Neuron (in vitro differentiated cells): ENCODE measurements at regions not wholly inside any gene's neighbourhood (a gene's known extent, or its start where the extent isn't known, plus 50 kb on each side); places are given as distances from the start of the nearest gene placed in this dataset.

Experiments used
- H2AFZ ChIP-seq: one replicate; pipeline ENCODE4 v1.6.1; 2013; ENCODE audit warnings: low read depth, mild to moderate bottlenecking, inconsistent platforms, low read length, moderate library complexity
- H3K27me3 ChIP-seq: one replicate; pipeline ENCODE4 v1.6.1; 2013; ENCODE audit warnings: low read length; ENCODE audit not compliant: insufficient read depth
- H3K36me3 ChIP-seq: one replicate; pipeline ENCODE4 v1.6.1; 2013; ENCODE audit warnings: low read length; ENCODE audit not compliant: insufficient read depth
- H3K4me1 ChIP-seq: one replicate; pipeline ENCODE4 v1.6.1; 2013; ENCODE audit warnings: low read length; ENCODE audit not compliant: insufficient read depth
- H3K4me3 ChIP-seq: 2 replicates; pipeline ENCODE4 v1.5.1; 2013; ENCODE audit warnings: mild to moderate bottlenecking, low read length, moderate library complexity
- H3K9me3 ChIP-seq: one replicate; pipeline ENCODE4 v1.6.1; 2013; ENCODE audit warnings: low read length

DNA sequence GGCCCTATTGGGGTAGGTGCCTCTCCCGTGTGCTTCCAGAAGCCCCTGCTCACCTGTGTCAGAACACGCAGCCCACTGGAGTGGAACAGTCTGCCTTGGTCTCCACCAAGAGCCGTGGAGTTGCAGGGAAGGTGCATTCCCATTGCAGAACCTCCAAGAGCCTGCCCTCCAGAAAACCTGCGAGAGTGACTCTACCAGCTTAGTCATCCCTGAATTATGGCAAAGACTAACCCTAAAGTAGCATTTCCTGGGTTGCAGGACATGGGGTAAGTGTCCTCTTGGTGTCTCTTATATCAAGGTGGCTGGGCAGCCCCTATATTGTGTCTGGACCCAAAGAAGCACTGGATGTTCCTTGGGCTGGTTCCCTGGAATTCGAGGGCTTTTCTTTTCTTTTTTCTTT, 224.6 kb downstream of the BCOR start:
- Histone ChIP-seq H3K27me3 (no peaks in the 10 kb centered on the region), H3K4me1 (peaks cover 2% of the 10 kb centered on the region), H3K4me3 (no peak overlapping the region), H2AFZ (no peak overlapping the region), H3K9me3 (peaks cover 2% of the 10 kb centered on the region), H3K36me3 (no peaks in the 10 kb centered on the region)

DNA sequence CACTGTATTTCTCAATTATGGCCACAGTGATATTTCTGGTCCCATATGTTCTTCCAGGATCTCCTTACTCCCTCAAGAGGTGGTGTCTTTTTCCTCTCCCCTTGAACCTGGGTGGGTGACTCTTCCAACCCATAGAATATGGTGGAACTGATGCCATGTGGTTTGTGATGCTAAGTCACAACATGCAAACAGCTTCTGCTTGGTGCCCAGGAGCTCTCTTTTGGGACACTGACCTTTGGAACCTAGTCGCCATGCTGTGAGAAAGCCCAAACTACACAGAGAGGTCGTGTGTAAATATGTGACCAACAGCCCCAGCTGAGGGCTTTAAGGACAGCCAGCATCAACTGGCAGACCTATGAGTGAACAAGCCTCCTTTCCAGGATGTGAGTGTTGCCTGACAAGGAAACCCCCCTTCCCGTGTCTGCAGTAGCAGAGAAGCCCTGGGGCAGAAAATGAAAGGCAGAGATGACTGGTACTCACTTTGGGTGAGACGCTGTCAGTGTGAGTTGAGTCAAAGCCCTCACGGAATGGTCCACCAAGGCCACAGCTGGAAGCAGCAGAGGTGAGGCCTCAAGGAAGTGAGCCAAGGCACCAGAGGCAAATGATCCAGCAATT, 223.4 kb downstream of the BCOR start:
- no peak overlapping the region for H2AFZ ChIP-seq
- H3K27me3 ChIP-seq, result no peaks in the 10 kb centered on the region
- H3K36me3 ChIP-seq, result no peaks in the 10 kb centered on the region
- peaks cover 12% of the 10 kb centered on the region for H3K4me1 ChIP-seq
- no peak overlapping the region for H3K4me3 ChIP-seq
- peaks cover 2% of the 10 kb centered on the region for H3K9me3 ChIP-seq

DNA sequence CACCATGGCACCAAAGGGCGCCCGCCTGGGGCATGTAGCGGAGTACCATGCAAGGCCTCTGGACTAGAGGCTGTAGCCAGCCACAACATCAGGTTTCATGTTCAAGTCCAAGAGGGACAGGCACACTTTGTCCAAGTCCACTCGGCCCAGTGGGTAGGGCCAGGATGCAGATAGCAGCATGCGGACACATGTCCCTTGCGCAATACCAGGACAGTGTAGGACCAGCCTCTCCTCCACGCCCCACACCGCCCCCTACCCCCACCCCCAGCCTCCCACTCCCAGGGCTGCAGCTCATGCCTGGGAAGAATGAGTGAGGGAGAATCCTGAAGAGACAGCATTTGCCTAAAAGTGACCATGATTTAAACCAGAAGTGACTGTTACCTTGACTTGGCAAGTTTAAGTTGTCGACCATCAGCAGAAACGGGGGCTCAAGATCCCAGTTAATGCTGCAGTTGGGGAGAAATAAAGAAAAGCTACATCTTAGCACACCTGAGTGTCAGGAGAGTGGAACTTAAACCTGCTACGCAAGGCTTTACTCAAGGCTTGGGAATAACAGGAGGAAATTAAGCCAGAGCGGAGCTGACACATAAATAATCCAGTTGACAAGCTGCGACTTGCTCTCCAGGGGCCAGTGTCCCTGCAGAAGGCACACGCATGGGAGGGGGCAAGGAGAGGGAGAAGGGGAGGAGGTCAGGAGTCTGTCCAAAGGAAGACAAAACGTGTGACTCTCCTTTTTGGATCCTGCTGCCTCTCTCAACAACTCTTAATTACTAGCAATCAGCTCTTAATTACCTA, 221.7 kb downstream of the BCOR start:
- H3K4me3 ChIP-seq, result no peak overlapping the region
- H3K4me1 ChIP-seq, result peaks cover 13% of the 10 kb centered on the region
- H3K36me3 ChIP-seq, result no peaks in the 10 kb centered on the region

DNA sequence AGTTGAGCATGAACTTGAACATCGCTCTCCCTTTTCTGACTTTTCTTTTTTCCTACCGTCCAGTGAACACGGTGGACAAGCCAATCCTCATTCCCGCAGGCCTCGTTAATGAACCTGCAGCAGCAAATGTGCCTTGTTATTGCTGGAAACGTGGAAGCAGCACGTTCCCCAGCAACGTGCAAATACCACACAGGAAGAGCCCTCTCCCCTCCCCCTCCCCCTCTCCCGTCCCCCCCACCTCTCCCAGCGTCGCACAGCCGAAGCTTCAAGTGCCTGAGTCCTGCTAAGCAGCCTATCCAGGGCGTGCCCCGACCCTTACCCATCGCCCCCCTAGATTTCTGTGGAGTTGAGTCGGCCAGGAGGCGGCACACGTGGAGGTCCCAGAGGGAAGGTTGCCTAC, 219.9 kb downstream of the BCOR start:
- no peak overlapping the region for H2AFZ ChIP-seq
- peaks cover 13% of the 10 kb centered on the region for H3K4me1 ChIP-seq
- no peaks in the 10 kb centered on the region for H3K36me3 ChIP-seq
- peaks cover 2% of the 10 kb centered on the region for H3K9me3 ChIP-seq
- no peak overlapping the region for H3K4me3 ChIP-seq
- H3K27me3 ChIP-seq, result no peaks in the 10 kb centered on the region

More for the DNA sequence above, 221.7 kb downstream of the BCOR start:
- Histone ChIP-seq H3K9me3 (peaks cover 2% of the 10 kb centered on the region), H3K27me3 (no peaks in the 10 kb centered on the region), H2AFZ (no peak overlapping the region)

DNA sequence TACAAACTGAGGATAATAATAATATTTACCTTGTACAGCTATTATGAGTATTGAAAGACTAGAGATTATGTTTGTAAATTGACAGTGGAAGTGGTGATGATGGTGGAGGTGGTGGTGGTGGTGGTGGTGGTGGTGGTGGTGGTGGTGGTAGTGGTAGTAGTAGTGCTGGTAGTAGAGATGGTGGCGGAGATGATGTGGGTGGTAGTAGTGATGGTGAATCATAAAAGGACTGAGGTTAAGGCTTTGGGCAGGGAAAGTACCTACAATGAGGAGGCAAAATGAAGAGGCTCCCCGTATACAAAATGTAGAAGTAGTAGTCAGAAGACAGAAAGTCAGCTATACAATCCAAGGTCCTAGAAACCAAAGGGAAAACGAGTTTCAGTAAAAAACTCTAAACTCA, 214.1 kb downstream of the BCOR start:
- Histone ChIP-seq H3K4me3 (no peak overlapping the region), H3K36me3 (no peaks in the 10 kb centered on the region), H2AFZ (no peak overlapping the region), H3K9me3 (no peaks in the 10 kb centered on the region), H3K27me3 (peaks cover under 1% of the 10 kb centered on the region), H3K4me1 (peaks cover 7% of the 10 kb centered on the region)

DNA sequence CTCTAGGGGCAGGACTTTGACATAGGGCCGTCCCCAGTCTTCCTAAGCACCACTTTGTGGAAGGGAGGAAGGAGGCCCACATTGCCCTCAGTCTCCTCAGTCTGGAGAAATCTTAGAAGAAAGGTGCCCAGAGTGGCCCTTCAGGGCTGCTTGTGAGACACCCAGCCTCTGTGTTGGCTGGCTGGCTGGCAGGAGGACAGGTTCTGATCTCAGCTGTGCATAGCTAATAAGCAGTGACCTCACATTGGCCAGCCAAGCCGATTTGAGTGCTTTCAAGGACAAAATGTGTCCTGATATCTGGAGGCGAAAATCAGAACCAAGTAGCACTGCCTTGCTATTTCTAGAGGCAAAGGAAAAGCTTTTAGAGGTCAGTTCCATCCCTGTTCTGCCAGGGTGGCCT, 211.5 kb downstream of the BCOR start:
- Histone ChIP-seq H2AFZ (no peak overlapping the region), H3K36me3 (no peaks in the 10 kb centered on the region), H3K9me3 (no peaks in the 10 kb centered on the region)

DNA sequence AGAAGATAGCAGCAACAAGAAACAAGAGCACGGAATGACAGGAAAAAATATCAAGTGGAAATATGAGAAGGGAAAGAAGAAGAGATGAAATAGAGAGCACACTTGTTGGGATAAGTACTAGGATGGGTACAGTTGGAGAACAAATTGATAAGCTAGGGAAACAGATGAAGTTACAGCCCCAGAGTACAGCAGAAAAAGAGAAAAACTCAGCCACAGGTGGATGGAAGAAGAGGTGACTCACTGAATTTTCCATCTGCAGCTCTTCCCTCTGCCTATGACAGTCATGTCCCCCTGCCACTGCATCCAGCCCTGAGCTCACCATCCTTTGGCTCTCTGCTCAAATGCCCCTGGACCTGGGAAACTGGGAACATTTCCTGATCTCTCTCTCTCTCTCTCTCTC, 209.0 kb downstream of the BCOR start:
- H3K9me3 ChIP-seq, result no peaks in the 10 kb centered on the region
- H3K4me1 ChIP-seq, result no peaks in the 10 kb centered on the region
- H3K27me3 ChIP-seq, result peaks cover 4% of the 10 kb centered on the region
- H3K4me3 ChIP-seq, result no peak overlapping the region
- H2AFZ ChIP-seq, result no peak overlapping the region
- no peaks in the 10 kb centered on the region for H3K36me3 ChIP-seq

More for the DNA sequence above, 211.5 kb downstream of the BCOR start:
- no peaks in the 10 kb centered on the region for H3K4me1 ChIP-seq
- H3K4me3 ChIP-seq, result no peak overlapping the region
- H3K27me3 ChIP-seq, result peaks cover 4% of the 10 kb centered on the region

DNA sequence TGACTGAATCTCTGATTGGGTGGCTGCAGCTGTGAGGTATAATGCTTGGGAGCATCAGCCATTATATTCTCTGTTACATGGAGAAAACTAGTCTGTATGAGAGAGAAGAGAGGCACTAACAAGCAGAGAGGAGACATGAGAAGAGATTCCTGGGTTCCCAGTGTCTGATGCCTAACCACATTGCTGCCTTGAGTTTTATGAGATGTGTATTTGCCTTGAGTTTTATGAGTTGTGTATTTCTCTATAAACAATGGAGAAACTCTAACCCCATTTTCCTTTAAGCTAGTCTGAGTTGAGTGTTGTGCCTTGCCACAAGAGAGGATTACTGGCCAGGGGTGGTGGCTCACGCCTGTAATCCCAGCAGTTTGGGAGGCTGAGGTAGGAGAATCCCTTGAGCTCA, 208.1 kb downstream of the BCOR start:
- Histone ChIP-seq H3K4me1 (no peaks in the 10 kb centered on the region), H2AFZ (no peak overlapping the region), H3K4me3 (no peak overlapping the region), H3K27me3 (peaks cover 4% of the 10 kb centered on the region), H3K36me3 (no peaks in the 10 kb centered on the region), H3K9me3 (no peaks in the 10 kb centered on the region)

DNA sequence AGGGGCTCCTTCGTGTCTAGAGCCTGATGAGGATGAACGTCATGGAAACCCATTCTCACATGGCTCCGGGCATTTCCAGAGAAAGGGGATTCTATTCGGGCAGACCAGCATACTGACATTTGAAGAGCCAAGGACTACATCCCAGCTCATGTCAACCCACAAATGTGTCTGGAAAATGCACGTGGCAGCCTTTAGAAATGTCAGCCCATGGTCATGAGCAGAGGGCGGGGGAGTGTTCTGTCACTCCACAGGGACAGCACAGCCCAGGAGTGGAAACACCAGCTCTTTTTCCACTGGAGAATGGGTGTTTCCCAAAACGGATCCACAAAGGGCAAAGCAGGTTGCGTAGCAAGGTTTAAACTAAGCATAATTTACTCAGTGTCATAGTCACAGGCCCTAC, 207.0 kb downstream of the BCOR start:
- H3K36me3 ChIP-seq, result no peaks in the 10 kb centered on the region
- H3K4me3 ChIP-seq, result no peak overlapping the region

DNA sequence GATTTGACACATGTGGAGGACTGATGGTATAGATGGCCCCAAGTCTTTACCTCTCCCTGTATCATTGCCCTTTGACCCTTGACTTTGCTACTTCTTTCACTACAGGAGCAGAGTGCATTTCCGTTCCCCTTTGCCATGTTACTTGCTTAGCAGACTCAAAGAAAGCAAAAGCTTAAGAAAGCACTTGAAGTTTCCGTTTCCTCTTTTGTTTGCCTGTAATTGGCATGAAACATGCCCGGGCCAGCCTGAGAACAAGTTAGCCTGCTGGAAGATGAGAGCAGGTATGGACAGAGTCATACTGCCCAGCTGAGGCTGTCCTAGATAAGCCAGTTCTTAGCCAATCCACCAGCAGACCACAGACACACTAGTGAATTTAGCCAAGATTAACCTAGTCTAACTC, 206.0 kb downstream of the BCOR start:
- Histone ChIP-seq H3K4me1 (peaks cover under 1% of the 10 kb centered on the region), H3K36me3 (no peaks in the 10 kb centered on the region), H3K27me3 (peaks cover 4% of the 10 kb centered on the region), H3K4me3 (no peak overlapping the region), H3K9me3 (no peaks in the 10 kb centered on the region), H2AFZ (no peak overlapping the region)

More for the DNA sequence above, 207.0 kb downstream of the BCOR start:
- Histone ChIP-seq H3K27me3 (peaks cover 4% of the 10 kb centered on the region), H2AFZ (no peak overlapping the region), H3K4me1 (no peaks in the 10 kb centered on the region), H3K9me3 (no peaks in the 10 kb centered on the region)

DNA sequence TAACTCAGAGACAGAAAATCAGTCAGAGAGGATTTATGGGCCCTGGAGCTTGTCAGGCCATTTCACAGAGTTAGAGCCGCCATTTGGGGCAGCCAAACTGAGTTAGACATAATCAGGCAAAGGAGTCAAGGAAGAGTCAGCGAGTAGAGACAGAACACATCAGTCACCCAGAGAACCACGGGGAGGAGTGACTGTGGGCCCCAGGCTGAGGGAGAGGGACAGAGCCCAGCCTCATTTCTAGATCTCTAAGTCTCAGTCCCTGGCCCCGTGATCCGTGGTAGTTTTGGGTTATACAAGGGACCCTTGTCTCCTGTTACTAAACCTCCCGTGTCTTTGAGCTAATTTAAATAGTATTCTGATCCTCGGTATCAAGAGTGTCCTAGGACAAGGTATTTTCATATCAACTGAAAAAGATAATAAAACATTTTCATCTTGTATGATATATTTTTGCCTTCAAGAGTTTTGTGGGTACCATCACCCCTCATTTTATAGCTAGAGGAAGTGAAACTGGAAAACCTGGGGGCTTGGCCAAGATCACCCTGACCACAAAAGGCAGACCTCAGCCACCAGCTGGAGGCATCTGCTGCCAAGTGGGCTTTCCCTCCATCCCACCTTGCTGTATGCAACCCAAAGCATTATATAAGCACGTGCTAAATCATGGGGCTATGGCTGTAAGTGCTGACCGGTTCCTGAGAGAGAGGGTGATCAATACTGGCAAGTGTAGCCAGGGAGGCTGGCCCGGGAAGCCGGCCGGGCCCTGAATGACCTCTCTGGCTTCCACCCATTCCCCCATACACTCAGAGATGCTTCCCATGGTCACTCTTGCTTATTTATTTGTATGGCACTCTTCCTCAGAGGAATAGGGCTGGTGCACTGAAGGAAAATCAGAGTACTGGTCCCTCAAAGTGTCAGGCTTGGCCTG, 204.1 kb downstream of the BCOR start:
- no peaks in the 10 kb centered on the region for H3K9me3 ChIP-seq
- H2AFZ ChIP-seq, result no peak overlapping the region
- peaks cover 3% of the 10 kb centered on the region for H3K27me3 ChIP-seq
- H3K4me1 ChIP-seq, result peaks cover 11% of the 10 kb centered on the region
- H3K4me3 ChIP-seq, result no peak overlapping the region
- H3K36me3 ChIP-seq, result no peaks in the 10 kb centered on the region

DNA sequence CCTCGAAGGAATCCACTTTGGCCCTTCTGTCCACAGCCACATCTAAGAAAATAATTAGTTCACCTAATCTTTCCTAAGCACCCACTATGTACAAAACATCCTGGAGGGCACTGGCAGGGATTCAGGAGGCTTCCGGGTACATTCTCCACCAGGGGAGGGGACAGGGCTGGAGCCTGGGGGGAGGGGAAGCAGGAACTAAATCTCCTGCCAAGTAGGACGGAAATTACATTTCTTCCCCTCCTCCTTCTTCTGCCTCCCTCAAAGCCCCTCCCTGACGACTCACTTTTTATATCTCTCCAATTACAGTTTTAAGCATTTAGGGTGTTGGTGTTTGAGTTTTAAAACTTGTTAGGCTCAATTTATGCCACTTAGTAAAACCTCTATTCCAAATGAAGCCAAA, 203.1 kb downstream of the BCOR start:
- no peaks in the 10 kb centered on the region for H3K36me3 ChIP-seq
- H2AFZ ChIP-seq, result no peak overlapping the region
- H3K4me3 ChIP-seq, result no peak overlapping the region
- peaks cover 11% of the 10 kb centered on the region for H3K4me1 ChIP-seq
- no peaks in the 10 kb centered on the region for H3K27me3 ChIP-seq
- no peaks in the 10 kb centered on the region for H3K9me3 ChIP-seq
